ENCODE measurements at regions not wholly inside any gene's neighbourhood (a gene's known extent, or its start where the extent isn't known, plus 50 kb on each side); places are given as distances from the start of the nearest gene placed in this dataset.

DNA sequence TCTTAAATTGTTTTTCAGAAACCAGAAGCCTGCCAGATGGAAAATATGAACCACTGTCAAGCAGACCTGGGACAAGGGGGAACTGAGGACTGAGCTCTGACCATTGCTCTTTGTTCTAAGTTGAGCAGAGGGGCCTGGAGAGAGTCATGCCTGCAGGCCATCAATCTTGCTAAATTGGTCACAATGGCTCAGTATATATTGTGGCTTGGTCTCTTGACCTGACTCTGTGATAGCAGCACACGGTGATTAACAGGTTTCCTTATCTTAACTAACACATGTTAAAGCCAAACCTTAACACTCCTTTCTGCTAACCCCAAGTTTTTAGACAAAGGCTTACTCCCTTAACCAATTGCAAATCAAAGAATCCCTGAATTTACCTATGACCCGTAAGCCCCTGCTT lies 1281.2 kb upstream of the NUDT12 start:
- no peak for TF ChIP-seq POLR2AphosphoS5 (IDR thresholded peaks at IDR 0.05)
- TF ChIP-seq, protein P1, sequence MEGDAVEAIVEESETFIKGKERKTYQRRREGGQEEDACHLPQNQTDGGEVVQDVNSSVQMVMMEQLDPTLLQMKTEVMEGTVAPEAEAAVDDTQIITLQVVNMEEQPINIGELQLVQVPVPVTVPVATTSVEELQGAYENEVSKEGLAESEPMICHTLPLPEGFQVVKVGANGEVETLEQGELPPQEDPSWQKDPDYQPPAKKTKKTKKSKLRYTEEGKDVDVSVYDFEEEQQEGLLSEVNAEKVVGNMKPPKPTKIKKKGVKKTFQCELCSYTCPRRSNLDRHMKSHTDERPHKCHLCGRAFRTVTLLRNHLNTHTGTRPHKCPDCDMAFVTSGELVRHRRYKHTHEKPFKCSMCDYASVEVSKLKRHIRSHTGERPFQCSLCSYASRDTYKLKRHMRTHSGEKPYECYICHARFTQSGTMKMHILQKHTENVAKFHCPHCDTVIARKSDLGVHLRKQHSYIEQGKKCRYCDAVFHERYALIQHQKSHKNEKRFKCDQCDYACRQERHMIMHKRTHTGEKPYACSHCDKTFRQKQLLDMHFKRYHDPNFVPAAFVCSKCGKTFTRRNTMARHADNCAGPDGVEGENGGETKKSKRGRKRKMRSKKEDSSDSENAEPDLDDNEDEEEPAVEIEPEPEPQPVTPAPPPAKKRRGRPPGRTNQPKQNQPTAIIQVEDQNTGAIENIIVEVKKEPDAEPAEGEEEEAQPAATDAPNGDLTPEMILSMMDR (IDR thresholded peaks at IDR 0.05): no peak

All from sigmoid colon (tissue), 4 donors.